ENCODE measurements at regions not wholly inside any gene's neighbourhood (a gene's known extent, or its start where the extent isn't known, plus 50 kb on each side); places are given as distances from the start of the nearest gene placed in this dataset.
"Not testable (repeated sequence)": the region's sequence is repeated elsewhere in the genome, so short reads cannot be mapped to it uniquely, and the experiment has no call there.

DNA sequence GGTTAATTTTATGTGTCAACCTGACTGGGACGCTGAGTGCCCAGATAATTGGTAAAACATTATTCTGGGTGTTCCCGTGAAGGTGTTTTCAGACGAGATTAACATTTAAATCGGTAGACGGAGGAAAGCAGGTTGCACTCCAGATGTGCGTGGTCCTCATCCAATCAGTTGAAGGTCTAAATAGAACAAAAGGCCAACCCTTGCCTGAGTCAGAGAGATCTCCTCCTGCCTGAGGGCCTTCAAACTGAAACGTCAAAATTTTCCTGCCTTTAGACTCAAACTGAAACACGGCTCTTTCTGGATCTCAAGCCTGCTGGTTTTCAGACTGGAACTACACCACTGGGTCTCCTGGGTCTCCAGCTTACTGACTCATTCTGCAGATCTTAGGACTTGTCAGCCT lies 70.9 kb downstream of the NPIPA5 start:
- DNase-seq, result not testable (repeated sequence)

DNA sequence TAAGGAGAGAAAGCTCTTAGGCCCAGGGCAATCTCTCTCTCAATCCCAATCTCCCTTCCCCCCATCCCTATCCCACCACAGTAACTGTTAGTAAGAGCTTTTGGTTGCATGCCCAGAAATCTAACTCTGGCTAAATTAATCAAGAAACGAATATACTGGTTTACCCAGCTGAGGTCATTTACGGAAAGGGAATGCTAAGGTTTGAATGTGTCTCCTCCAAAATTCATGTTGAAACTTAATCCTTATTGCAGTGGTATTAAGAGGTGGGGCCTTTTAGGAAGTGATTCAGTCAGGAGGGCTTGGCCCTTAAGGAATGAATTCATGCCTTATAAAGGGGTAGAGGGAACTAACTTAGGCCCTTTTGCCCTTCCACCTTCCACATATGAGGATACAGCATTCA lies 72.2 kb downstream of the NPIPA5 start:
- not testable (repeated sequence) for DNase-seq

DNA sequence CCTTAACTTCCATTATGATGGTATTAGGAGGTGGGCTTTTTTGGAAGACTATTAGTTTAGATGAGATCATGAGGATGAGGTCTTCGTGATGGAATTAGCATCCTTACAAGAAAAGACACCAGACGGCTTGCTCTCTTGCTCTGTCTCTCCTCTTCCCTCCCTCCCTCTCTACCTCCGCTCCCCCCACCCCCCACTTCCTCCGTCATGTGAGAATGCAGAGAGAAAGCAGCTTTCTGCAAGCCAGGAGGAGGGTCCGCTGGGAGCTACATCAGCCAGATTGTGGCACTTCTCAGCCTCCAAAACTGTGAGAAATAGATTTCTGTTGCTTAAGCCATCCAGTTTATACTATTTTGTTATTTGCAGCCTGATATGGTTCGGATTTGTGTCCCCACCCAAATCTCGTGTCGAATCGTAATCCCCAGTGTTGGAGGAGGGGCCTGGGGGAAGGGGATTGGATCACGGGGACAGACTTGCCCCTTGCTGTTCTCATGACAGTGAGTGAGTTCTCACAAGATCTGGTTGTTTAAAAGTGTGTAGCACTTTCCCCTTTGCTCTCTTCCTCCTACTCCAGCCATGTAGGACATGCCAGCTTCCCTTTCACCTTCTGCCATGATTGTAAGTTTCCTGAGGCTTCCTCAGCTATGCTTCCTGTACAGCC lies 74.3 kb downstream of the NPIPA5 start:
- not testable (repeated sequence) for DNase-seq

DNA sequence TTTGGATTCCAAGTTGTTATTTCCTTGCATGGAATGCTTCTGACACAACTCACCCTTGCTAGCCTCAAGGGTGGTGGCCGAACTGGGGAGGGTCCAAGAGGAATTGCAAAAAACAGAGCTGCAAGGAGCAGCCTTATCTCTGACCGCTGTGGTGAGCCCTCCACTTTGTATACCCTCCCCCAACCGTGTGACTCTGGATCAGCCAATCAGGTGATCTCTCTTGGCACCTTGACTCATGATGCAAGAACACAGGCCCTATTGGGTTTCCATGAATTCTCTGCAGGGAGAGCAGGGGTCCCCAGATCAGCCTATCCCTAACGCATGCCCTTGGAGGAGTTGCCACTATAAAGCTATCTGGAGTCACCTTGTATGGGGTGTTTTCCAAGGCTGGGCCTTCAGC lies 81.0 kb downstream of the NPIPA5 start:
- DNase-seq, result not testable (repeated sequence)

DNA sequence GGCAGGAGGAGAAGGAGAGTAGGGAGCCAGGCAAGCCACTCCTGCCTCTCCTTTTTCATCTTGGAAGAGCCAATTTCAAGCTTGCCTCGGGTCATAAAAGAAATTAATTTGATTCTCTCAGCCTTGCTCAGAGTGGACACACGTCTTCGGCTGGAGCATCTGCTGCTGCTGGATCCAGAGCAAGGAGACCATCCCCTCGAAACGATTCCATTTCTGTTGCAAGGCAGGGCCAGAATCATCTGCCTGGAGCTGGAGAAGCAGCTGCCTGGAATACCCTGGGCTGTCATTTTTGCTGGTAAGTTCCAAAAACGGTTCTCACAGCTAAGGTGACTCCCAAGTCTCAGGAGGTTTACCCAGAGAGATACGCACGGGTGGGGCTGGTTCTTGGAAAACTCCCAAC lies 103.3 kb downstream of the NPIPA5 start:
- not testable (repeated sequence) for DNase-seq

DNA sequence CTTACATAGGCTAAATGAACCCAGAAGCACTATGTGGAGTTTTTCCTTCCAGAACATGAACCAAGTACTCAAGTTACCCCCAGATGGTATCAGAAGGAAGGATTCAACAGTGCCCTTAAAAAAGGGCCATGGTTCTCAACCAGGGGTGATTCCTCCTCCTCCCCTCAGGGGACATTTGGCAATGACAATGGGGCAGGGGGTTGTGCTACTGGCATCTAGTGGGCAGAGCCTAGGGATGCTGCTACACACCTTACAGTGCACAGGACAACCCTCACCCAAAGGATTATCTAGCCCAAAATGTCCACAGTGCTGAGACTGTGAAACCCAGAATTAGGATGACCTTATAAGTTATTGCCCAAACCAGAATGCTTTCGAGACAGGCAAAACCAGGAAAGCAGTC lies 104.1 kb downstream of the NPIPA5 start:
- DNase-seq, result not testable (repeated sequence)

DNA sequence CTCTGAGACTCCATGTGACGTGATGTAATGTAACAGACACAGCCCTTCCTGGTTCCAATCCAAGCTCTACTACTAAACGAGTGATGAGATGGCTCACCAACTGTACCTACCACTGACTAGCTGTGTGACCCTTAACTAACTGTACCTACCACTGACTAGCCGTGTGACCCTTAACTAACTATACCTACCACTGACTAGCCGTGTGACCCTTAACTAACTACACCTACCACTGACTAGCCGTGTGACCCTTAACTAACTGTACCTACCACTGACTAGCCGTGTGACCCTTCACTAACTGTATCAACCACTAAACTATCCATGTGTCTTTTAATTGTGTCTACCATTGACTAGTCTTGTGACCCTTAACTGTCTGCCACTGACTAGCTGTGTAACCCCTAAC lies 111.2 kb downstream of the NPIPA5 start:
- DNase-seq, result not testable (repeated sequence)

DNA sequence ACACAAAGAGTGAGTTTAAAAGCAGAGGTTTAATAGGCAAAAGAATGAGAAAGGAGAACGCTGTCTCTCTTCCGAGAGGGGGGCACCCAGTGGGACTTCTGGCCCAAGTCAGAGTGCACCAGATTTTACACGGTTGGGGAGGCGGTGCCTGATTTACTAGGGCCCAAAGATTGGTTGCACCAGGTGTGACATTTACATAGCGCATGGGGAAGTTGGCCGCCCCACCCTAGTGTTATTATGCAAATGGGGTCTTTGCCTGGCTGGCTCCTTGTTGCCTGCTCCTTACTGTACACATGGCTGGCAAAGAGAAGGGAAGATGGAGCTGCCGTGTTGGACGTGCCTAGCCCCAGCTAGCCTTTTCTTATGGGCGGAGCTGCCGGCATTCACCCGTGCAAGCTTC lies 115.9 kb downstream of the NPIPA5 start:
- DNase-seq, result not testable (repeated sequence)

DNA sequence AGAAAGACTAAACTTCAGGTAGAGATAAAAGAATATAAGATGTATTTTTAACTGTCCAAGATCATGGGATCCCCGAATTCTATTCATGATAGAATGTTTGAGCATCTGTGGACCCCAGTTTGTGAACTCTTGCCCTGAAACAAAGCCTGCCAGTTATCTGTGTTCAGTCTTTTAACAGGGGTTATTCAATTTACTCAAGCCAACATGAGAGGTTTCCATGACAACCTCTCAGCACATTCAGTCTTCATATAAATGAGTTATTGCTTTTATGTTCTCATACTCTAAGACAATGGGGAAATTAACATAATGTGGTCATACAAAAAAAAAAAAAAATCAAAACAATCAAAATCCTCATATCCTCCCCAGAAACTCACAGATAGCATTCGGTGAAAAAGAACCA lies 130.1 kb downstream of the NPIPA5 start:
- not testable (repeated sequence) for DNase-seq

DNA sequence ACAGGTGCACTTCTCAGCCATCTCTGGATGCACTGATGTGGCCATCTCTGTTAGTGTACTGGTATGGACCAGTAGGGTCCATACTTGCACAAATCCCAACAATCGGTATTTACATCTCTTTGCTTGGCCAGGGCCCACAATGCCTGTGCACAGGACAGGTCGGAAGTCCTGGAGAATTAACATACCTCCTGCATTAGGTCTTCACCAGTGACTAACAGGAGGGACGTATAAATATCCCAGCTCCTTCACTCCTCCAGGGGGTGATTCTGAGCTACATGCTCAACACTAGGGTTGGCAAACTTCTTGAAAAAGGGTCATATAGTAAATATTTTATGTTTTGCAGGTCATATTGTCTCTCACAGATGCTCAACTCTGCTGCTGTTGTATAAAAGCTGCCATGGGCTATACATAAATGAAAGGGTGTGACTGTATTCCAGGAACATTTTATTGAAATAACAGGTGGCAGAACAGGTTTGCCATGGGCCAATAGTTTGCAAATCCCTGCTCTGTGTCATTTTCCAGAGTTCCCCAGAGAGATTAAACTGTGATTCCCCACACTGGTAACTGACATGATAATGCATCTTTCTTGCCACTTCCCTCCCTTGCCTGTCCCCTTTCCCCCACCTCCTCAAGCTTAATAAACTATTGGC lies 141.3 kb downstream of the NPIPA5 start:
- not testable (repeated sequence) for DNase-seq

DNA sequence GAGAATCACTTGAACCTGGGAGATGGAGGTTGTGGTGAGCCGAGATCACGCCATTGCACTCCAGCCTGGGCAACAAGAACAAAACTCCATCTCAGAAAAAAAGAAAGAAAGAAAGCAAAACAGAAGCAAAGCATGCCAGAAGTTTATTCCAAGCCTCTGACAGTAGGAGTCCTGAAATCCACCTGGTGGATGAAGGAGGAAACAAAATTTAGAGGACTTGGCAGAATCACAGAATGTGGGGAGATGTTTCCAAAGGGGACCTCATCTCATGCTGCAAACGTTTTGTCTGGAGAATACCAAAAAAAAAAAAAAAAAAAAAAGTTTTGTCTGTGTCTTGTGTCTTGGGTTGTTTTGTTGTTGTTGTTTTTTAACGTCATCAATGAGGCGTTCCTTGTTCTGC lies 141.1 kb upstream of the RRN3 start:
- DNase-seq, result not testable (repeated sequence)

DNA sequence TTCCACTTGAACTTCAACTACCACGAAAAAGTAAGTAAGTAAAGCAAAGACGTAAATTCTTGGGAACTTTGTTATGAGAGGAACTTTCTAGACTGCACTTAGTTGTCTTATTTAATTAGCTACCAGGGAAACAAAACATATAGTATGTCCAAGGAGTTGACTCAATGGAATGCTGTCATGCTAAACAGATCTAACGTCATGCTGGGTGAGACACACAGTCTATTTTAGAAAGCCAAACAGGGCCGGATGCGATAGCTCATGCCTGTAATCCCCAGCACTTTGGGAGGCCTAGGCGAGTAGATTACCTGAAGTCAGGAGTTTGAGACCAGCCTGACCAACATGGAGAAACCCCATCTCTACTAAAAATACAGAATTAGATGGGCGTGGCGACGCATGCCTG lies 140.6 kb upstream of the RRN3 start:
- not testable (repeated sequence) for DNase-seq

DNA sequence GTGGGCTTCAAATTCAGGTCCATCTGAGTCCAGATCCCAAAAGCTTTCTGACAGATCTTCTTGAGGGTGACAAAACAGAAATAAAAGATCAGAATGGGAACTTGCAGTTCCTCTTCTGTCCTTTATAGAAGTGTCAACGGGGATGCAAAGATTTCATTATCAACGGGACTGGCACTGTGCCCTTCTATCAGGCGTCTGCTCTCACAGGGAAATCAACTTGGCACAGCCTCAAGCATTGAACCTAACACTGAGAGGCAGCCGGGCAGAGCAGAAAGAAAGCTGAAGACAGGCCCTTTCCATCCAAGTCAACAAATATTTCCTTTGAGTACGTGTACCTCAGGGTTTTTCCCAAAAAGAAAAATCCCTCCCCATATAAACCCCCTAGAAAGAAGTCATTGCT lies 136.4 kb upstream of the RRN3 start:
- not testable (repeated sequence) for DNase-seq

DNA sequence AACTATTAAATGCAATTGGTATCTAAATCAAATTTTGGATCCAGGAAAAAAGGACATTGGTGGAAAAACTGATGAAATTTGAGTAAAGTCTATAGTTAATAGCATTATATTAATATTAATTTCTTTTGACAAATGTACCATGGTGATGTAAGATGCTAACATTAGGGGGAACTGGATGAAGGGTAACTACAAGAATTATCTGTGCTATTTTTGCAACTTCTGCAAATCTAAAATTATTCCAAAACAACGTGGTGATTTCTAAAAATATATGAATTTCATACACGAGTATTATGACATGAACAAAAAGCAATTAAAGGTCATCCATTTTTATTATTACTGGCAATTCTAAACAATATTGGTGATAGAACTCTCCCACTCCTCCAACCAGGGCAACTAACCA lies 135.6 kb upstream of the RRN3 start:
- DNase-seq, result not testable (repeated sequence)

DNA sequence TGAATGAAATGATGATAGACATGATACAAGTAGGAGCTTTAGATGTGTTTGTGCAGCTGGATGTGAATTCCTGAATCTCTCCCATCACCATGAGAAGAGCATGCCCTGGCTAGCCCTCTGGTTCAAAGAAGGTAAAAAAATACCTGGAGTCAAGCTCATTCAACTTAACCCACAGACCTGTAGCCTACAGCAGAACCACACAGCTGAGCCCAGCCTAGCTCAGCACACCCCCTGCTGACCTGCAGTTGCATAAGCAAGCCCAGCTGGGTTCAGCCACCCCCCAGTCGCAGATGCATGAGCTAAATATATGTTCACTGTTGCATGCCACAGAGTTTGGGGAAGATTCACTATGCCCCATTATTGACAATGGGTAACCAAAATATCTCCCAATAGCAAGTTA lies 130.6 kb upstream of the RRN3 start:
- DNase-seq, result not testable (repeated sequence)

DNA sequence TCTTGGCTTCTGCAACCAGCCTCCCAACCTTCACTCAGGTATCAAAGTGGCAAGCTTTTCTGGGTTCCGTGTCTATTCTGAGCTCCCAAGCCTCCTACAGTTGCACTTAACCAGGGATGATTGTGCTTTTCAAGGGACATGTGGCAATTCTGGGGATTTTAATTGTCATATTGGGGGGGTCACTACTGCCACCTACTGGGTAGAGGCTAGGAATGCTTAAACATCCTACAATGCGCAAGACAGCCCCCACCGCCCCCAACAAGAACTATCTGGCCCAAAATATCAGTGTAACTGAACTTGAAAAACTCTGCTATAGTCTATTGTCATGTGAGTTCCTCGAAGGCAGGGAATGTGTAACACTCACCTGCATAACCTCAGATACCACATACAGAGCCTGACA lies 129.3 kb upstream of the RRN3 start:
- not testable (repeated sequence) for DNase-seq

DNA sequence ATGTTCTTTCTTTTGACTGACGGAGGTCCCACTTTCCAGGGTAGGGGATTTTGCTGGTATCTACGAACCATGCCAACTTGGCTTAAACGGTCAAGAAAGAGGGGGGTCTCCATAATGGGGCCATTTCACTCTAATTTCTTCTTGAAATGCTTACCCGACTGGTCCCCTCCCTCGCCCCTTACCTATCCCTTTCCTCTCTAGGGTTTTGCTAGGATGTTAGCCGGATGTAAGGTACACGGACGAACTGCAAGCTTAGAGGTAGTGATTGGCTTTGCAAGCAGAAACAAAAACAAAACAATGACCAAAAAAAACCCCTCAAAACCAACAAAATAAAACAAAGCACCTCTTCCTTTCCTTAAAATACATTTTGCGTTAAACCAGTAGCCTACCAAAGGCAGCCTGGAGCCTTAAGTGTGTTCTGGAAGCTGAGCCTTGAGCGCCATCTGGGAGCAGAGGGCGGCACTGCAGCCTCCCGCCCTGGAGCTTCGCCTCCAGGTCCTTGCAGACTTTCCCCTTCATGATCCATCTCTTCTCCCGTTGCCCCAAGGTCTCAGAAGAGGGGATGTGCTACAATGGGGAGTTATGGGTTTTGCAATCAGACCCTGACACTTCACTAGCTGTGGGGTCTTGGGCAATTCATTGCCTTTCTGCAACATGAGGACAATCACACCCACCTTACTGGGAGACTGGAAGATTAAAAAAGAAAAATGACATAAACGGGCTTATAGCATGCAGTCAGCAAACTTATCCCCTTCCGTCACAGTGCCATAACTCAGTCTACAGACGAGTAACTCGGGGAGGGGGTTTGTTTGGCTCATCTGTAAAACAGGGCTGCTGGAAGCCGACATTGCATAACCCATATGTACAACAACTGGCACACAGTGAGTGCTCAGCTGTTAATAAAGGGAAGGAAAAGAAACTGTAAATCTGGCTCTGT lies 125.9 kb upstream of the RRN3 start:
- peak in 1 of 2 experiments; percentile 5 for DNase-seq

DNA sequence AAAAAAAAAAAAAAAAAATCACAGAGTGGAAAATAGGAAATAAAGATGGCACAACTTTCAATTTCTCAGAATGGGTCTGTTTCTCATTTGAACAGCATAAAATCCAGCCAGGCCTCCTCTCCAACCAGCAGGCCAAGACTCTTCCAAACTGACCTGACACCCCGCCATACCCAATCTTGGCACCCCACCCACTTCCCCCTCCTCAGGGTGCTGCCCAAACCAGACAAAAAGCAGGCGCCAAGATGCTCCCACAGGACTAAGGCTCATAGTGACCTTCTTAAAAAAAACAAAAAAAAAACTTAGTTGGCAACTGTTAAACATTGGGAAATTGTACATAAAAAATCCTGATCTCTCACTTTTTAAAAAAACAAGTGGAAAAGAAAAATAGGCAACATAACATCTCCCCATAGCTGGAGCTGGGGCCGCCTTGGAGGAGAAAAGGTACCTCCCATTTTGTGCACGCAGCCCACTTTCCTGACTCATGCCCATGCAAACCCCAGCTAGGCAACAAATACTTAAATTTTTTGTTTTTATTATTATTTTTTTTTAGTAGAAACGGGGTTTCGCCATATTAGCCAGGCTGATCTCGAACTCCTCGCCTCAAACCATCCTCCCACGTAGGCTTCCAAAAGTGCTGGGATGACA lies 124.9 kb upstream of the RRN3 start:
- DNase-seq, result not testable (repeated sequence)

DNA sequence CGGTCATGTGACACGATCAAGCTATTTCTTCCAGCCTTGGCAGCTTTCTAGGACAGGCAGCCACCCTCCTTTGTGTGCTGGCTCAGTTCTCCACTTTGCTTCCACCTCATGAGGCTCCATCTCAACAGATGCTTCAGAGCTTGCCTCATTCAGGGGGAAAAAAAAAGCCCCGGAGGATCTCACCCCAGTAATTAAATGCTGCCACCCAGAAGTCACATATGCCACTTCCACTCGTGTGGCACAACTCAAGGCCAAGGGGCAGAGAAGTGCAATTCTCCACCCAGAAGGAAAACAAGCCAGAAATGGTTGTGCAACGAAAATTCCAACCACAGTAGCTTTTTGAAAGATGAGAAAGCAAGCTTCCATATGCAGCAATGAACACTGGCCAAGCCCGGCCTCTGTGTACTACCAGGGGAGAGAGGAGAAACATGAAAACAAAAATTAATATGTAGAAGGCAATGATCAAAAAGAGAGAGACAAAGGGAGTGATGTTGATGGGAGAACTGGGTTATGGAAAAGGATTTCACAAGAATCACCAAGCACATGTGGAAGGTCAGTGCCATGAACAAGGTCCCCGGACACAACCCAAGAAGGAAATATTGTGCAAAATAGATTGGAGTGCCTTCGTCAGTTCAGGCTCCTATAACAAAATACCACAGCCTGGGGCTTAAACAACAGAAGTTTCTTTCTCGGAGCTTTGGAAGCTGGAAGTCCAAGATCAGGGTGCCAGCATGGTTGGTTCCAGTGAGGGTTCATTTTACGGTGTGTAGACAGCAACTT lies 113.3 kb upstream of the RRN3 start:
- not testable (repeated sequence) for DNase-seq

DNA sequence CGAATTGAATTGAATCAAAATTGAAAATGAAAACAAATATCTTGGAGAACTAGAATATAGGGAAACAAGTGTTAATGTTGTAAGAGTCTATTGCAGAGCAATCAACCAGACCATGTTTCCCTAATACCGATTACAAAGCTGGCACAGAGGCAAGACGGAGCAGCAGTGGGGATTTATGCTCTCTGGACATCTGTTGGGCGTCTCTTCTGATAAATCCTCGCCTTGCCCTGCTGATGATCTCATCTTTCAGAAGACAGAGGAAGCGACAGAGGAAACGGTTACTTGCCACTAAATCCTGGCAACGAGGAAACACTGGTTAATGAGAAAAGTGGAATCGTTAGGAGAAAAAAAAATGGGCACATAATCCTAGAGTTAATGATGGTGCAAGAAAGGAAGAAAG lies 112.4 kb upstream of the RRN3 start:
- DNase-seq, result not testable (repeated sequence)

DNA sequence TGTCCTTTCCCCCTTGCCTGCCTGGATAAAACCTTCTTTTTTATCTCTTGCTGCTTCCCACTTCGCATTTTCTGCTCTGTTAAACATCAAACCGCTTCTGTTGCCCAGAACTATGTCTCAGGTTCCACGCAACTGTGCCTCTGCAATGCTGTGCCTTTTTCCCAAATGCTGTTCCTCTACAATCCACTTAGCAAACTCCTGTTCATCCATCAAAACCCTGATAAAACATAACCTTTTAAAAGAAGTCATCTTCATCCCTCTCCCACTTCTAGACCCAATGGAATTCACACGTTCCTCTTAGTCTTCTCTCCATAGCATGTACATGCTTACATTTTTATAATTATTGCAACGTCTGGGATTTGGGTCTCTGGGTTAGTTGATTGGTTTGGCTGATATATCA lies 111.9 kb upstream of the RRN3 start:
- not testable (repeated sequence) for DNase-seq

DNA sequence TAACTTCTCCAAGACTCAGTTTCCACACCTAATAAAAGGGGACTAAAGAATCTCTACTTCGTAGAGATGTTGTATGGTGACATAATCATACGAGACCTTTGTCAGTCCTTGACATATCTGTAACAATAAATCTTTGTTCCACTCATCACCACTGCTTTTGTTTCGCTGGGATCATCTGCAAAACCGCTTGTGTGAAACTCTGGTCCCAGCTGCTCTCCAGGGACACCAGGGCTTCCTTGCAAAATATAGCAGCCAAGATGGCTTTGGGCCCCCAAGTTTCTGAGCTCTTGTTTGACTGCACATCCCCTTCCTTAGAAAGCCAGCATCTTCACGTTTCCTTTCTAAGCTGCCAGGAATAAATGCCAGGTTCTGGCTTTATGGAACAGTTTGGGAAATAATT lies 110.5 kb upstream of the RRN3 start:
- DNase-seq, result not testable (repeated sequence)
